ENCODE measurements at regions not wholly inside any gene's neighbourhood (a gene's known extent, or its start where the extent isn't known, plus 50 kb on each side); places are given as distances from the start of the nearest gene placed in this dataset.

GRCh38 chr5:98428806-98429205 is 344.7 kb upstream of the RGMB start:
- 73% methylated on average over 4 of the region's 4 CpGs; no CpG with 5 or more reads in 1 of the 2 experiments for WGBS, 2 experiments (ENCODE audit: extremely low coverage in 1 of 2, insufficient coverage in 1 of 2, insufficient read length in 1 of 2, insufficient replicate concordance in 2 of 2, low coverage in 1 of 2, low lambda C conversion rate in 2 of 2, missing lambda C conversion rate in 1 of 2)
- H3K9ac ChIP-seq (replicated peaks in 1 of 4; ENCODE audit: extremely low read depth in 1 of 4, low read depth in 3 of 4, low read length in 3 of 4) = no peak overlapping the region

More at GRCh38 chr5:98428806-98429205, 344.7 kb upstream of the RGMB start:
- FAIRE-seq (no peak), DNase-seq (ENCODE audit: low read depth in 1 of 2, low spot score in 2 of 2) (no peak)
- H3K18ac ChIP-seq (ENCODE audit: extremely low read depth, low read length) = no peak overlapping the region
- no peak overlapping the region for H2BK120ac ChIP-seq (replicated peaks; ENCODE audit: low read depth, low read length)
- no peak for TF ChIP-seq SP4 (IDR thresholded peaks at IDR 0.05; ENCODE audit: low read length)
- no peak overlapping the region for H3K56ac ChIP-seq (replicated peaks; ENCODE audit: insufficient read length, low read depth, low read length)
- H2BK5ac ChIP-seq (ENCODE audit: low read depth, low read length) = no peak overlapping the region
- POLR2A ChIA-PET (ENCODE audit: partially characterized antibody) = no interaction called here
- no peak overlapping the region for H4K8ac ChIP-seq (ENCODE audit: extremely low read depth, insufficient read depth, low read length)
- no peak overlapping the region for H3K4me3 ChIP-seq (ENCODE audit: extremely low read depth in 1 of 4, insufficient read depth in 2 of 4, low read depth in 3 of 4, low read length in 4 of 4)
- no peak overlapping the region for H3K27ac ChIP-seq (ENCODE audit: low read depth, low read length)
- H3K79me2 ChIP-seq (ENCODE audit: control insufficient read depth in 1 of 2, insufficient read depth in 2 of 2, low read length in 2 of 2) = no peaks in the 10 kb centered on the region
- H3K14ac ChIP-seq (ENCODE audit: insufficient read length) = no peak overlapping the region
- no peak overlapping the region for H2AK5ac ChIP-seq (ENCODE audit: low read depth, low read length)
- no peak overlapping the region for H2BK20ac ChIP-seq (ENCODE audit: low read length)
- no peak overlapping the region for H2BK15ac ChIP-seq (ENCODE audit: low read length)
- H2BK12ac ChIP-seq (ENCODE audit: low read depth, low read length) = no peak overlapping the region
- no peaks in the 10 kb centered on the region for H3K36me3 ChIP-seq (ENCODE audit: control insufficient read depth in 2 of 4, insufficient read depth in 4 of 4, low read length in 3 of 4)
- no peak overlapping the region for H2AFZ ChIP-seq (ENCODE audit: low read length)
- H3K23me2 ChIP-seq (ENCODE audit: low read depth, low read length) = peaks cover 2% of the 10 kb centered on the region; the same call in 1 of the 2 replicates
- no peaks in the 10 kb centered on the region for H4K20me1 ChIP-seq (replicated peaks in 1 of 2; ENCODE audit: control insufficient read depth in 1 of 2, insufficient read depth in 2 of 2, low read length in 2 of 2)
- CTCF ChIA-PET (ENCODE audit: partially characterized antibody) = interaction anchor here (1.1 to 1.6 kb wide), 4 partner anchors 42 to 558 kb away, joined by 3 read pairs; no protein-coding TSS in a partner anchor
- H3K23ac ChIP-seq (ENCODE audit: insufficient read length) = no peak overlapping the region
- peaks cover 5 to 17% (median 8%) of the 10 kb centered on the region in 4 experiments; a peak in 6 of 7 replicates for H3K4me1 ChIP-seq (replicated peaks in 1 of 4; ENCODE audit: control insufficient read depth in 3 of 4, insufficient read depth in 4 of 4, low read length in 3 of 4)
- no peak overlapping the region for H4K5ac ChIP-seq (ENCODE audit: insufficient read length, low read depth, low read length)
- no peaks in the 10 kb centered on the region for H3K27me3 ChIP-seq (replicated peaks in 1 of 4; ENCODE audit: control insufficient read depth in 3 of 4, extremely low read depth in 1 of 4, insufficient read depth in 3 of 4, low read length in 3 of 4)
- no peak overlapping the region for H3K4me2 ChIP-seq (ENCODE audit: insufficient read depth in 1 of 2, low read depth in 2 of 2, low read length in 2 of 2)
- no peak overlapping the region for H3K4ac ChIP-seq (replicated peaks; ENCODE audit: insufficient read length, low read depth, low read length)
- H3K9me3 ChIP-seq (ENCODE audit: insufficient read depth in 2 of 2, low read depth in 1 of 2, low read length in 1 of 2) = no peaks in the 10 kb centered on the region
- H4K91ac ChIP-seq (replicated peaks; ENCODE audit: insufficient read length, low read length) = no peak overlapping the region
- no peaks in the 10 kb centered on the region for H3K79me1 ChIP-seq (ENCODE audit: low read depth, low read length)

Data from H1 (cell line).